A673 (cell line): ENCODE measurements at regions not wholly inside any gene's neighbourhood (a gene's known extent, or its start where the extent isn't known, plus 50 kb on each side); places are given as distances from the start of the nearest gene placed in this dataset.

Experiments
- CTCF ChIP-seq: fragments of 300-800, 200-600 bp; sonication (generic); conservative IDR thresholded peaks from 2 replicates; pipeline ENCODE4 v1.5.1; 2017; ENCODE audit warnings: low read depth, mild to moderate bottlenecking, antibody characterized with exemption, low read length, moderate library complexity, mixed read lengths
- EZH2 ChIP-seq: fragments of 200-600 bp; sonication (generic); IDR thresholded peaks from 2 replicates; pipeline ENCODE4 v1.6.1; 2017; ENCODE audit warnings: borderline replicate concordance, low read depth, mild to moderate bottlenecking, mixed read lengths, antibody characterized with exemption, low read length; ENCODE audit not compliant: poor library complexity, severe bottlenecking

- no peak for TF ChIP-seq EZH2
- no peak for TF ChIP-seq CTCF
These were observed 417.1 kb upstream of the KLF6 start for GRCh38 chr10:4201866-4202825.
